ENCODE measurements at regions not wholly inside any gene's neighbourhood (a gene's known extent, or its start where the extent isn't known, plus 50 kb on each side); places are given as distances from the start of the nearest gene placed in this dataset.
A peak's percentile ranks its signal among the peaks of the same experiment; 100 is the strongest.

GRCh38 chr4:146099585-146099984 lies 75.9 kb upstream of the LSM6 start:
- Mint-ChIP-seq H3K27ac (no peak overlapping the region), H3K27me3 (no peaks in the 10 kb centered on the region), H3K36me3 (ENCODE audit: low read depth) (no peaks in the 10 kb centered on the region), H3K4me3 (no peak overlapping the region), H3K9me3 (no peaks in the 10 kb centered on the region), H3K4me1 (ENCODE audit: low read depth) (peaks cover 29% of the 10 kb centered on the region)
- intact Hi-C loops (cut with micrococcal nuclease), result loop anchor here (5.0 to 10.0 kb wide), 2 partner anchors 78 to 235 kb away; partner anchors contain the start of gene LSM6

DNA sequence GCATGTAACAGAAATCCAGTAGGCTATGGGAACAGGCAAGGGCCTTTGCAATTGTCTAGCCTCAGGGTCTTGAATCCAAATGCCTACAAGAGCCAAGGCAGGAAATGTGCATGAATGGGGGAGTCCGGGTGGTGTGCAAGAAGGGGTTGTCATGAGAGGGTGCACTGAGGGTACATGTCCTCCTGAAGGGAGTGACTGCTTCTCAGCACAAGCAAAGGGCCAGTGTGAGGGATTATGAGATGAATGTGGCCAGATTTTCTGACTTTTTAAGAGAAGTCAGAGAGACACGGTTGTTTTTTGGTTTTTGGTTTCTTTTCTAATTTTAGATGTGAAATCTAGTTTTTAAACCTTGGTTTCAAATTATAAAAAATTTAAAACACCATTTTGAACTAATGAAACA lies 76.5 kb upstream of the LSM6 start:
- H3K27ac Mint-ChIP-seq, result peak overlapping the region; percentile 14
- H3K27me3 Mint-ChIP-seq, result no peaks in the 10 kb centered on the region
- no peaks in the 10 kb centered on the region for H3K36me3 Mint-ChIP-seq (ENCODE audit: low read depth)
- H3K4me3 Mint-ChIP-seq, result no peak overlapping the region
- intact Hi-C loops (cut with micrococcal nuclease), result loop anchor here (5.0 to 10.0 kb wide), 2 partner anchors 78 to 236 kb away; partner anchors contain the start of gene LSM6
- no peaks in the 10 kb centered on the region for H3K9me3 Mint-ChIP-seq
- H3K4me1 Mint-ChIP-seq (ENCODE audit: low read depth), result peaks cover 23% of the 10 kb centered on the region

DNA sequence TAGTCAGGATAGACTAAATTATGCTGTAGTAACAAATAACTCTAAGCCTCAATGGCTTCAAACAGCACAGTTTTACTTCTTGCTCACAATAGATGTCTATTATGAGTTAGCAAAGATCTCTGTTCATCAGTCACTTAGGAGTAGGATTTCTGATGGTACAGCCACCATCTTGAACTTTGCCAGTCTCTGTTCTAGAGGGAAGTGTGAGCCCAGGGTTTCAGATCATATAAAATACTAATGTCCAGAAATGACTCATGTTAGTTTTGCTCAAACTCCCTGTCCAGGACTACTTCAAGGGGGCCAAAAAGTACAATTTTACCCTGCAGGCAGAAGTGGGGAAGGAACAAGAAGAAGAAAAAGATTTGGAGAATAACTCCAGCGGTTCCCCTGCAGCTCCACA lies 77.1 kb upstream of the LSM6 start:
- intact Hi-C loops (cut with micrococcal nuclease), result loop anchor here (5.0 to 10.0 kb wide), 2 partner anchors 79 to 236 kb away; partner anchors contain the start of gene LSM6
- H3K27ac Mint-ChIP-seq, result peak overlapping the region; percentile 14
- H3K4me3 Mint-ChIP-seq, result no peak overlapping the region
- peaks cover 3% of the 10 kb centered on the region for H3K27me3 Mint-ChIP-seq
- H3K36me3 Mint-ChIP-seq (ENCODE audit: low read depth), result no peaks in the 10 kb centered on the region
- H3K9me3 Mint-ChIP-seq, result no peaks in the 10 kb centered on the region
- H3K4me1 Mint-ChIP-seq (ENCODE audit: low read depth), result peaks cover 17% of the 10 kb centered on the region

DNA sequence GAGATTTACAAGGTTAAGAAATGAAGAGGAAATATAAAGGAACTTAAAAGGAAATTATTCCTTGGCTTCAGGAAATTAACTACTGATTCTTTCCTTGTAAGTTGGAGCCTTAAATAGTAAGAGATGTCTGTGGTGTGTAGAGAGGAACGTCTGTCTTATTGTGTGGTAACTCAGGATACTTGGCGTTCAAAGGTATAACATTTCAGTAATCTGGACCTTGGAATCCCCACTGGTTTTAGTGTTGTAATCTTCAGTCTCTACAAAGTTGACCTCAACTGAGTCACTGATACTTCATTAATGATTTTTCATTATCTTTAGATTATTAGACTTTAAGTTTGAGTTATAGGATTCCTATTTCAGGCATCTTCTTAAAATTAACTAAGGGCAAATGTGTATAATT lies 79.1 kb upstream of the LSM6 start:
- Mint-ChIP-seq H3K27me3 (peaks cover 5% of the 10 kb centered on the region), H3K4me3 (no peak overlapping the region), H3K36me3 (ENCODE audit: low read depth) (no peaks in the 10 kb centered on the region), H3K27ac (no peak overlapping the region), H3K4me1 (ENCODE audit: low read depth) (peaks cover 15% of the 10 kb centered on the region), H3K9me3 (no peaks in the 10 kb centered on the region)
- intact Hi-C loops (cut with micrococcal nuclease), result loop anchor here (5.0 to 10.0 kb wide), 2 partner anchors 81 to 238 kb away; partner anchors contain the start of gene LSM6

GRCh38 chr4:146095860-146096259 lies 79.7 kb upstream of the LSM6 start:
- no peaks in the 10 kb centered on the region for H3K36me3 Mint-ChIP-seq (ENCODE audit: low read depth)
- H3K27me3 Mint-ChIP-seq, result peaks cover 6% of the 10 kb centered on the region
- no peaks in the 10 kb centered on the region for H3K9me3 Mint-ChIP-seq
- intact Hi-C loops (cut with micrococcal nuclease), result loop anchor here (2.0 to 10.0 kb wide), 3 partner anchors 81 to 1001 kb away; partner anchors contain the start of gene LSM6
- no peak overlapping the region for H3K27ac Mint-ChIP-seq
- peaks cover 15% of the 10 kb centered on the region for H3K4me1 Mint-ChIP-seq (ENCODE audit: low read depth)
- H3K4me3 Mint-ChIP-seq, result no peak overlapping the region

DNA sequence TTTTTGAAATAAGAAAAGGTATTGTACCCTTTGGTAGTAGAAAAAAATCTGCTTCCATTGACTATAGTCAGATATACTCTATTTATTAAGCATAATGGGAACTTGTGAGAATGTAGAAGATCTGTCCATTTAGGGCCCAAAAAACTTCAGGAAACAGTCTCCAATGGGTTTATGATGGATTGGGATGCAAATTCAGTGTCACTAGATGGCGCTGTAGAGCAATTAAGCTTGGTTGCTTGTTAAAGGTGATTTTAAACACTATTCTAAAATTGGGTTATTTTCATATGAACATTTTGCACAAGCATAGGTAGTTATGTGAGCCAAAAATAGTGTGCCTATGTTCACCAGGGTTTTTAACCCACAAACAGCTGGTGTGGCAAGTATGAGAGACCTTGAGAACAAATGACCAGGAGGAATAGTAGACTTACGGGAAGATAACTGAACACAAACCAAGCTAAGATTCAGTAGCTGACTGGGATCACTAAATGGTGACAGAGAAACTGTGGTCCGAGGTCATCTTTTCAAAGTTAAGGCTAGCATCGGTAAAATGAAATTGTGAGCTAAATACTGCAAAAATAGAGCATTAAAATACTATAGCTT lies 80.3 kb upstream of the LSM6 start:
- Mint-ChIP-seq H3K4me3 (no peak overlapping the region), H3K27me3 (peaks cover 6% of the 10 kb centered on the region), H3K9me3 (no peaks in the 10 kb centered on the region), H3K4me1 (ENCODE audit: low read depth) (peaks cover 15% of the 10 kb centered on the region), H3K36me3 (ENCODE audit: low read depth) (no peaks in the 10 kb centered on the region), H3K27ac (no peak overlapping the region)
- intact Hi-C loops (cut with micrococcal nuclease), result loop anchor here (2.0 to 10.0 kb wide), 3 partner anchors 82 to 1002 kb away; partner anchors contain the start of gene LSM6

GRCh38 chr4:146088690-146089089 lies 86.8 kb upstream of the LSM6 start:
- no peaks in the 10 kb centered on the region for H3K9me3 Mint-ChIP-seq
- intact Hi-C loops (cut with micrococcal nuclease), result no loop called here
- peaks cover 17% of the 10 kb centered on the region for H3K27me3 Mint-ChIP-seq
- H3K36me3 Mint-ChIP-seq (ENCODE audit: low read depth), result no peaks in the 10 kb centered on the region
- H3K4me1 Mint-ChIP-seq (ENCODE audit: low read depth), result no peaks in the 10 kb centered on the region
- no peak overlapping the region for H3K4me3 Mint-ChIP-seq
- H3K27ac Mint-ChIP-seq, result no peak overlapping the region

GRCh38 chr4:146087856-146088255 lies 87.7 kb upstream of the LSM6 start:
- no peak overlapping the region for H3K4me3 Mint-ChIP-seq
- intact Hi-C loops (cut with micrococcal nuclease), result no loop called here
- no peaks in the 10 kb centered on the region for H3K4me1 Mint-ChIP-seq (ENCODE audit: low read depth)
- H3K27ac Mint-ChIP-seq, result no peak overlapping the region
- peaks cover 17% of the 10 kb centered on the region for H3K27me3 Mint-ChIP-seq
- H3K9me3 Mint-ChIP-seq, result no peaks in the 10 kb centered on the region
- H3K36me3 Mint-ChIP-seq (ENCODE audit: low read depth), result no peaks in the 10 kb centered on the region

DNA sequence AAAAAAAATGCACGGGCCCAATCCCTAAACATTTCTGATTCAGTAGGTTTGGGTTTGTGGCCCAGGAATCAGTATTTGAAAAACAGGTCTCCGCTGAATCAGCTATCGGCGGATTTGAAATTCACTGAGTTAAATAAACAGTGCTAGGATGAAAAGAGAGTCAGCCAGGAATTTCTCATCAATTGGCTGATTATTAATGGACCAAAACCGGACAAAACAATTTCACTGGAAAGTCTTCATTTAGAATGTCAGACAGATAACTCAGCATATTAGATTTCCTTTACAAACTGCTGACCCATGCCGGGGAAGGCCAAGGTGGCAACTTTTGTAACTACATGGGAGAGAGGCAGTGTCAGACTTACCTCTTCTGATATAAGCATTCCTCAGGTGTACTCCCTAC lies 99.4 kb upstream of the LSM6 start:
- Mint-ChIP-seq H3K4me1 (ENCODE audit: low read depth) (no peaks in the 10 kb centered on the region), H3K27me3 (no peaks in the 10 kb centered on the region), H3K9me3 (no peaks in the 10 kb centered on the region), H3K27ac (no peak overlapping the region), H3K36me3 (ENCODE audit: low read depth) (no peaks in the 10 kb centered on the region), H3K4me3 (no peak overlapping the region)
- intact Hi-C loops (cut with micrococcal nuclease), result no loop called here

- Mint-ChIP-seq H3K27ac (no peak overlapping the region), H3K4me1 (ENCODE audit: low read depth) (no peaks in the 10 kb centered on the region), H3K4me3 (no peak overlapping the region), H3K36me3 (ENCODE audit: low read depth) (no peaks in the 10 kb centered on the region), H3K27me3 (peaks cover 2% of the 10 kb centered on the region), H3K9me3 (no peaks in the 10 kb centered on the region)
- intact Hi-C loops (cut with micrococcal nuclease), result no loop called here
Observed at GRCh38 chr4:146073517-146073916, 102.0 kb upstream of the LSM6 start.

- H3K27me3 Mint-ChIP-seq, result peaks cover 3% of the 10 kb centered on the region
- H3K27ac Mint-ChIP-seq, result no peak overlapping the region
- H3K4me3 Mint-ChIP-seq, result no peak overlapping the region
- no peaks in the 10 kb centered on the region for H3K36me3 Mint-ChIP-seq (ENCODE audit: low read depth)
- H3K4me1 Mint-ChIP-seq (ENCODE audit: low read depth), result no peaks in the 10 kb centered on the region
- intact Hi-C loops (cut with micrococcal nuclease), result no loop called here
- H3K9me3 Mint-ChIP-seq, result no peaks in the 10 kb centered on the region
Observed at GRCh38 chr4:146072376-146072775, 103.1 kb upstream of the LSM6 start.

DNA sequence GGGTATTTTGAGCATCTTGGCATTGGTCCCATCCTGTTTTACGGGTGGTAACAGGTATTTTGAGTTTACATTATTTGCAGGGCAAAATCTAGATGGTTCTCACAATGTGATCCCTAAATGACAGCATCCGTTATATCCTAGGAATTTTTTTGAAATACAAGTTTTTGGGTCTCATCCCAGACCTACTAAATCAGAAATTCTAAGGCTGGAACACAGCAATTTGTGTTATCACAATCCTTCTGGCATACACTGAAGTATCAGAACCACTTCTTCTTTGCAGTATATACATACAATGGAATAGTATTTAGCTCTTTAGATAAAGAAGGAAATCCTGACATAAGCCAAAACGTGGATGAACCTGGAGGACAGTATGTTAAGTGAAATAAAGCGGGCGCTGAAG lies 104.1 kb upstream of the LSM6 start:
- intact Hi-C loops (cut with micrococcal nuclease), result no loop called here
- no peak overlapping the region for H3K4me3 Mint-ChIP-seq
- no peaks in the 10 kb centered on the region for H3K9me3 Mint-ChIP-seq
- no peak overlapping the region for H3K27ac Mint-ChIP-seq
- H3K4me1 Mint-ChIP-seq (ENCODE audit: low read depth), result no peaks in the 10 kb centered on the region
- no peaks in the 10 kb centered on the region for H3K36me3 Mint-ChIP-seq (ENCODE audit: low read depth)
- peaks cover 3% of the 10 kb centered on the region for H3K27me3 Mint-ChIP-seq

DNA sequence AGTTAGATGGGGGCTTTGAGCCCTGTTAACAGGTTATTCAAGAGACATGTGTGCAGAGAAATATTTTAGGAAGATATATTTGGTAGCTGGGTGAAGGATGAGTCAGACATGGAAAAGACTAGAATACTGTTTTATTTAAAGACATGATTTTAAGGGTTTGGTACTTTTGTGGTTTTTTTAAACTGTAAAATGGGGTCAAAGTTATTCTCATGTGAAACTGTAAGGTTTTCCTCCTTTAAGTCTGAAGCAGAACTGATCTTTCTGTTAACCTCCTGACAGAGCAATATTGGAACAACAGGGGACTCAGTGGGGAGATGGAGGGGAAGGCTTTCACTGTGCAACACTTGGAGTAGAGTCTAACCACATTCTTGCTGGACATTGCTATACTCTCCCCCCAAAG lies 112.4 kb upstream of the LSM6 start:
- H3K36me3 Mint-ChIP-seq (ENCODE audit: low read depth), result no peaks in the 10 kb centered on the region
- no peaks in the 10 kb centered on the region for H3K4me1 Mint-ChIP-seq (ENCODE audit: low read depth)
- no peaks in the 10 kb centered on the region for H3K9me3 Mint-ChIP-seq
- peaks cover 7% of the 10 kb centered on the region for H3K27me3 Mint-ChIP-seq
- no peak overlapping the region for H3K4me3 Mint-ChIP-seq
- intact Hi-C loops (cut with micrococcal nuclease), result no loop called here
- no peak overlapping the region for H3K27ac Mint-ChIP-seq

- Mint-ChIP-seq H3K9me3 (no peaks in the 10 kb centered on the region), H3K27ac (no peak overlapping the region), H3K4me1 (ENCODE audit: low read depth) (no peaks in the 10 kb centered on the region), H3K36me3 (ENCODE audit: low read depth) (no peaks in the 10 kb centered on the region), H3K4me3 (no peak overlapping the region), H3K27me3 (peaks cover 5% of the 10 kb centered on the region)
- intact Hi-C loops (cut with micrococcal nuclease), result no loop called here
Observed at GRCh38 chr4:146062340-146062739, 113.2 kb upstream of the LSM6 start.
